ENCODE measurements at regions not wholly inside any gene's neighbourhood (a gene's known extent, or its start where the extent isn't known, plus 50 kb on each side); places are given as distances from the start of the nearest gene placed in this dataset.

- TF ChIP-seq CTCF (conservative IDR thresholded peaks at IDR 0.05; ENCODE audit: low read depth, low read length) (no peak), EZH2phosphoT487 (IDR thresholded peaks at IDR 0.05; ENCODE audit: borderline replicate concordance, low read length) (no peak)
Observed at GRCh38 chr7:94240902-94241301, 153.8 kb upstream of the COL1A2 start.
